Smooth muscle cell (in vitro differentiated cells): ENCODE measurements at regions not wholly inside any gene's neighbourhood (a gene's known extent, or its start where the extent isn't known, plus 50 kb on each side); places are given as distances from the start of the nearest gene placed in this dataset.
"Not testable (repeated sequence)": the region's sequence is repeated elsewhere in the genome, so short reads cannot be mapped to it uniquely, and the experiment has no call there.

Experiments used
- DNase-seq: peaks from one replicate; lab custom pipeline; 2025; ENCODE audit not compliant: unreplicated experiment; lab: John Stamatoyannopoulos, UW
- H2AFZ ChIP-seq: fragments of 200-600 bp; sonication (generic); 2 replicates; pipeline ENCODE4 v1.6.0; 2016; ENCODE audit warnings: antibody characterized with exemption, low read depth, mild to moderate bottlenecking
- H3F3A ChIP-seq: fragments of 200-600 bp; sonication (generic); 2 replicates; pipeline ENCODE4 v1.6.0; 2017; ENCODE audit warnings: antibody characterized with exemption, low read depth
- H3K27ac ChIP-seq: fragments of 200-600 bp; sonication (generic); 2 replicates; pipeline ENCODE4 v1.5.1; 2016; ENCODE audit warnings: low read depth, mild to moderate bottlenecking
- H3K27me3 ChIP-seq: fragments of 200-600 bp; sonication (generic); 2 replicates; pipeline ENCODE4 v1.6.1; 2016; ENCODE audit warnings: low read depth, mild to moderate bottlenecking
- H3K36me3 ChIP-seq: fragments of 200-600 bp; sonication (generic); 2 replicates; pipeline ENCODE4 v1.5.1; 2016; ENCODE audit warnings: low read depth
- H3K4me1 ChIP-seq: fragments of 200-600 bp; sonication (generic); 2 replicates; pipeline ENCODE4 v1.5.1; 2016; ENCODE audit warnings: low read depth
- H3K4me2 ChIP-seq: fragments of 200-600 bp; sonication (generic); 2 replicates; pipeline ENCODE4 v1.6.0; 2016; ENCODE audit warnings: mild to moderate bottlenecking
- H3K4me3 ChIP-seq: fragments of 200-600 bp; sonication (generic); 2 replicates; pipeline ENCODE4 v1.5.1; 2016; ENCODE audit warnings: mild to moderate bottlenecking
- H3K79me2 ChIP-seq: fragments of 200-600 bp; sonication (generic); 2 replicates; pipeline ENCODE4 v1.6.0; 2016; ENCODE audit warnings: low read depth, mild to moderate bottlenecking
- H3K9ac ChIP-seq: fragments of 200-600 bp; sonication (generic); 2 replicates; pipeline ENCODE4 v1.6.0; 2016; ENCODE audit warnings: low read depth
- H3K9me3 ChIP-seq: fragments of 200-600 bp; sonication (generic); replicated peaks from 2 replicates; pipeline ENCODE4 v1.5.1; 2016; ENCODE audit warnings: low read depth
- H4K20me1 ChIP-seq: fragments of 200-600 bp; sonication (generic); 2 replicates; pipeline ENCODE4 v1.6.0; 2016; ENCODE audit warnings: low read depth
- CTCF ChIP-seq: fragments of 200-600 bp; sonication (generic); IDR thresholded peaks from 2 replicates; pipeline ENCODE4 v1.5.1; 2017; ENCODE audit warnings: borderline replicate concordance, mild to moderate bottlenecking, antibody characterized with exemption; ENCODE audit not compliant: insufficient read depth, poor library complexity, severe bottlenecking
- whole genome bisulfite sequencing: methylation state at CpG from one replicate; pipeline ENCODE4 v1.1.7; 2016; ENCODE audit warnings: low lambda C conversion rate; 5-methylcytosine and 5-hydroxymethylcytosine counted together

DNA sequence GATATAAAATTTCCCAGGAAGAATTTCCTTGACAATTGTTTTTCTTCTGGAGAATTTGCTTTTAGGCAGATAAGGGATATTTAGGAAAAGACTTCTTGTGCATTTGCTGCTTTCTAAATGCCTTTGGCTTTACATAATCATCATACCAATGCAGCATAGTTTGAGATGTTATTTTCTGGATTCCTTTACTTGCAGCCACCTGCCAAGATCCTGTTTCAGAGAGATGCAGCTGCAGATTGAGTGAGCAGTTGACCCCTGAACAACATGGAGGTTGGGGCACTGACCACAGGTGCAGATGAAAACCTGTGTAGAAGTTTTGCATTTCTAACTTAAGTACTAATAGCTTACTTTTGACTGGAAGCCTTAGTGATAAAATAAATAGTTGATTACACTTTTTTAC lies 257.9 kb downstream of the RPIA start:
- H3K4me1 ChIP-seq: no peaks in the 10 kb centered on the region
- DNase-seq: no peak
- H3F3A ChIP-seq: no peaks in the 10 kb centered on the region
- no peaks in the 10 kb centered on the region for H3K36me3 ChIP-seq
- H3K9me3 ChIP-seq: peaks cover 14% of the 10 kb centered on the region
- no peak overlapping the region for H3K9ac ChIP-seq
- no peaks in the 10 kb centered on the region for H3K79me2 ChIP-seq
- TF ChIP-seq CTCF: no peak
- H3K27me3 ChIP-seq: no peaks in the 10 kb centered on the region
- H3K4me2 ChIP-seq: no peak overlapping the region
- H4K20me1 ChIP-seq: no peaks in the 10 kb centered on the region
- no peak overlapping the region for H2AFZ ChIP-seq
- no peak overlapping the region for H3K4me3 ChIP-seq
- H3K27ac ChIP-seq: no peak overlapping the region

GRCh38 chr2:88950010-88950409 lies 258.5 kb downstream of the RPIA start:
- Histone ChIP-seq H3K9ac (no peak overlapping the region), H2AFZ (no peak overlapping the region), H3F3A (no peaks in the 10 kb centered on the region), H3K9me3 (peaks cover 14% of the 10 kb centered on the region), H3K36me3 (no peaks in the 10 kb centered on the region), H3K79me2 (no peaks in the 10 kb centered on the region), H3K4me3 (no peak overlapping the region), H3K4me2 (no peak overlapping the region), H3K27me3 (no peaks in the 10 kb centered on the region), H3K27ac (no peak overlapping the region), H3K4me1 (no peaks in the 10 kb centered on the region), H4K20me1 (no peaks in the 10 kb centered on the region)
- TF ChIP-seq CTCF: no peak
- no peak for DNase-seq
- WGBS: 38% methylated on average over 2 of the region's 2 CpGs

DNA sequence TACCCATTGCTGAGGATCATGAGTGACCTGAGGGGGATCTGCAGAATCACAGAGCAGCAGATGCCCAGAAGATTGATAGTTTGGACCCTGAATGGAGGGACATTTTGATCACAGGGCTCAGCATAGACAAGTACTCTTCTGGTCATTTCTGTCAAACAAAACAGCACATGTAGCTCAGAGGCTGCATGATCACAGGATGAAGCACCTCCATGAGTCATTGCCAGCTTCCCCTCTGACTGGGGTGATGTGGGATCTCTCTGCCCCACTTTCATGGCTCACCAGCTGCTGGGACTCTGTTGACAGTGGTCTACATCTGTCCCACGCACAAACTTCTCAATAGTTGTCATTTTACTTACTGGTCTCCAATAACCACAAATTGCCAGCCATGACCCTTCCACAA lies 264.1 kb downstream of the RPIA start:
- no peak for DNase-seq
- Histone ChIP-seq H3K9me3 (peaks cover 5% of the 10 kb centered on the region), H3K79me2 (no peaks in the 10 kb centered on the region), H3K27ac (no peak overlapping the region), H3K4me1 (no peaks in the 10 kb centered on the region), H3K36me3 (no peaks in the 10 kb centered on the region), H3K4me3 (no peak overlapping the region), H3K4me2 (no peak overlapping the region), H3K9ac (no peak overlapping the region), H3F3A (no peaks in the 10 kb centered on the region), H2AFZ (no peak overlapping the region), H3K27me3 (no peaks in the 10 kb centered on the region), H4K20me1 (no peaks in the 10 kb centered on the region)
- WGBS: 42% methylated on average over 1 of the region's 1 CpG
- no peak for TF ChIP-seq CTCF

- H3K9ac ChIP-seq: no peak overlapping the region
- H3K4me1 ChIP-seq: no peaks in the 10 kb centered on the region
- no peak overlapping the region for H3K27ac ChIP-seq
- no peaks in the 10 kb centered on the region for H3K36me3 ChIP-seq
- H3K4me2 ChIP-seq: no peak overlapping the region
- no peak overlapping the region for H2AFZ ChIP-seq
- TF ChIP-seq CTCF: no peak
- no peaks in the 10 kb centered on the region for H3F3A ChIP-seq
- no peak overlapping the region for H3K4me3 ChIP-seq
- no peaks in the 10 kb centered on the region for H4K20me1 ChIP-seq
- no peak for DNase-seq
- H3K27me3 ChIP-seq: no peaks in the 10 kb centered on the region
- 58% methylated on average over 2 of the region's 2 CpGs for WGBS
- no peaks in the 10 kb centered on the region for H3K9me3 ChIP-seq
- no peaks in the 10 kb centered on the region for H3K79me2 ChIP-seq
These were observed 268.2 kb downstream of the RPIA start for GRCh38 chr2:88959480-88960204.

DNA sequence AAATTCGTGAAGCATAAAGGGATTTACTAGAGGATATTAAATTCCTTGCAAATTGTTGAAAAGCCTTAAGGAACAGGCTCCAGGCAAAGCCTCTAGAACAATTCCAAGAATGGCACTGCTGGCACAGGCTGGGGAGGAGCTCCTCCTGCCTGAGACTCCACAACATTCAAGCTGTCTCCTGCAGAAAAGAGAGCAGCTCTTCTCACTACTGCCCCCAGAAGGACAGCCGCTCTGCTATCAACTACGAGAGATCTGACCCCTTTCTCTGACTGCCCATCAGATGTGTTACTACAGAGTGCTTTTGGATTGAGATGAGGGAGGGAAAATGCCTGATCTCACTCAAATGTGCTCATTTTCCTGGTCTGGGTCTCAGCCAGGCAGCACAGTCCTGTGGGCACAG lies 269.9 kb downstream of the RPIA start:
- H2AFZ ChIP-seq, H3K27me3 ChIP-seq, H3K27ac ChIP-seq, H3F3A ChIP-seq, H3K9ac ChIP-seq, DNase-seq, H3K79me2 ChIP-seq, H3K4me3 ChIP-seq, H3K4me2 ChIP-seq, H3K9me3 ChIP-seq, H3K4me1 ChIP-seq, H4K20me1 ChIP-seq, H3K36me3 ChIP-seq: not testable (repeated sequence)
- 60% methylated on average over 3 of the region's 3 CpGs for WGBS
